ENCODE measurements at regions not wholly inside any gene's neighbourhood (a gene's known extent, or its start where the extent isn't known, plus 50 kb on each side); places are given as distances from the start of the nearest gene placed in this dataset.
"Not testable (repeated sequence)": the region's sequence is repeated elsewhere in the genome, so short reads cannot be mapped to it uniquely, and the experiment has no call there.

DNA sequence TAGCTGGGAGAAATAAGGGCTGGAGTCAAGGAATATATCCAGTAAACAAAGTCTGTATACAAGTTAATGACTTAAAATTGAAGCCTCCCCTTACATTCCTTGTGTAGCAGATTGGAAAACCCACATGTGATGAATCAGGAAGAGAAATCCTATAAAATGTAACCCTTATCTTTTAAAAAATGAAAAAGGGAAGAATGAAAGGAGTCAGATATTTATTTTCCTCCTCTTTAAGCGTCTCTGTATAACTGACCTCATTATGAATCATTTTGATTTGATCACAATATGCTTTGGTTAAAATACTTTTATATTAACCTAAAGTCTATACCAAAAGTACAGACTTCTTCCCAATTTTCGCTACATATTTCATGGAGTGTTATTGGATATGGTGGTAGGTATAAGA is 316.3 kb upstream of the STAC start:
- H3K27me3 ChIP-seq = no peaks in the 10 kb centered on the region
- H3K36me3 ChIP-seq (replicated peaks; ENCODE audit: insufficient read depth, low read depth) = no peaks in the 10 kb centered on the region
- WGBS (ENCODE audit: low lambda C conversion rate, missing lambda C conversion rate) = 82% methylated on average over 2 of the region's 2 CpGs
- no peaks in the 10 kb centered on the region for H3K9me3 ChIP-seq (ENCODE audit: low read depth)
- H3K27ac ChIP-seq = no peak overlapping the region
- no peaks in the 10 kb centered on the region for H3K79me2 ChIP-seq
- H2AFZ ChIP-seq = no peak overlapping the region
- H3K9me2 ChIP-seq (replicated peaks; ENCODE audit: insufficient read depth) = no peaks in the 10 kb centered on the region
- DNase-seq (ENCODE audit: low spot score) = no peak
- H3K4me1 ChIP-seq (ENCODE audit: insufficient read depth) = no peaks in the 10 kb centered on the region
- TF ChIP-seq EZH2 (IDR thresholded peaks at IDR 0.05; ENCODE audit: borderline replicate concordance) = no peak
- TF ChIP-seq, protein P1, sequence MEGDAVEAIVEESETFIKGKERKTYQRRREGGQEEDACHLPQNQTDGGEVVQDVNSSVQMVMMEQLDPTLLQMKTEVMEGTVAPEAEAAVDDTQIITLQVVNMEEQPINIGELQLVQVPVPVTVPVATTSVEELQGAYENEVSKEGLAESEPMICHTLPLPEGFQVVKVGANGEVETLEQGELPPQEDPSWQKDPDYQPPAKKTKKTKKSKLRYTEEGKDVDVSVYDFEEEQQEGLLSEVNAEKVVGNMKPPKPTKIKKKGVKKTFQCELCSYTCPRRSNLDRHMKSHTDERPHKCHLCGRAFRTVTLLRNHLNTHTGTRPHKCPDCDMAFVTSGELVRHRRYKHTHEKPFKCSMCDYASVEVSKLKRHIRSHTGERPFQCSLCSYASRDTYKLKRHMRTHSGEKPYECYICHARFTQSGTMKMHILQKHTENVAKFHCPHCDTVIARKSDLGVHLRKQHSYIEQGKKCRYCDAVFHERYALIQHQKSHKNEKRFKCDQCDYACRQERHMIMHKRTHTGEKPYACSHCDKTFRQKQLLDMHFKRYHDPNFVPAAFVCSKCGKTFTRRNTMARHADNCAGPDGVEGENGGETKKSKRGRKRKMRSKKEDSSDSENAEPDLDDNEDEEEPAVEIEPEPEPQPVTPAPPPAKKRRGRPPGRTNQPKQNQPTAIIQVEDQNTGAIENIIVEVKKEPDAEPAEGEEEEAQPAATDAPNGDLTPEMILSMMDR (IDR thresholded peaks at IDR 0.05; ENCODE audit: poor library complexity) = no peak
- no peak for TF ChIP-seq EZH2phosphoT487 (IDR thresholded peaks at IDR 0.05; ENCODE audit: low read depth, severe bottlenecking, unreplicated experiment)
- no peak overlapping the region for H3K4me3 ChIP-seq
- H4K20me1 ChIP-seq (ENCODE audit: insufficient read depth, poor library complexity, severe bottlenecking) = no peaks in the 10 kb centered on the region
- no peak overlapping the region for H3K4me2 ChIP-seq

DNA sequence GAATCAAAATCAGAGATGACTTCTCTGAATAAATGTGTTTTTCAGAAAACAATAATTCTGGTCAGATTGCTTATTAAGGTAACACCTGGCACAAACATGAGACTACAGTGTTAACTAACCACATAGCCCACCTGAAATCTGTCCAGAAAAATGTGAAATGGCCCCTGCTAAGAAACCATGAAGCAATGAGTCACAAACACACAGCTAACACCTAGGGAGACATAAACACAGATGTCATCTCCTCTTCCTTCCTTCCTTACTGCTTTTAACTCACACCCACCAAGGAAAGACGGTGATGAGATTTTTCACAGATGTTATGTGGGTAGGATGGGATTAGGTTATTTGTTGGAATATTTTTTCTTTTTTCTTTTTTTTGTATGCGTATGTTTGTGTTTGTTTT is 315.0 kb upstream of the STAC start:
- H3K4me1 ChIP-seq (ENCODE audit: insufficient read depth) = no peaks in the 10 kb centered on the region
- H3K9me2 ChIP-seq (replicated peaks; ENCODE audit: insufficient read depth) = no peaks in the 10 kb centered on the region
- H3K4me3 ChIP-seq = no peak overlapping the region
- H3K4me2 ChIP-seq = no peak overlapping the region
- H2AFZ ChIP-seq = no peak overlapping the region
- H3K27ac ChIP-seq = no peak overlapping the region
- TF ChIP-seq EZH2phosphoT487 (IDR thresholded peaks at IDR 0.05; ENCODE audit: low read depth, severe bottlenecking, unreplicated experiment) = no peak
- TF ChIP-seq, protein P1 (IDR thresholded peaks at IDR 0.05; ENCODE audit: poor library complexity) = no peak
- no peak for TF ChIP-seq EZH2 (IDR thresholded peaks at IDR 0.05; ENCODE audit: borderline replicate concordance)
- no peaks in the 10 kb centered on the region for H3K36me3 ChIP-seq (replicated peaks; ENCODE audit: insufficient read depth, low read depth)
- H3K79me2 ChIP-seq = no peaks in the 10 kb centered on the region
- no peak for DNase-seq (ENCODE audit: low spot score)
- H3K27me3 ChIP-seq = no peaks in the 10 kb centered on the region
- no peaks in the 10 kb centered on the region for H3K9me3 ChIP-seq (ENCODE audit: low read depth)
- no peaks in the 10 kb centered on the region for H4K20me1 ChIP-seq (ENCODE audit: insufficient read depth, poor library complexity, severe bottlenecking)
- 90% methylated on average over 2 of the region's 2 CpGs for whole genome bisulfite sequencing (ENCODE audit: low lambda C conversion rate, missing lambda C conversion rate)

DNA sequence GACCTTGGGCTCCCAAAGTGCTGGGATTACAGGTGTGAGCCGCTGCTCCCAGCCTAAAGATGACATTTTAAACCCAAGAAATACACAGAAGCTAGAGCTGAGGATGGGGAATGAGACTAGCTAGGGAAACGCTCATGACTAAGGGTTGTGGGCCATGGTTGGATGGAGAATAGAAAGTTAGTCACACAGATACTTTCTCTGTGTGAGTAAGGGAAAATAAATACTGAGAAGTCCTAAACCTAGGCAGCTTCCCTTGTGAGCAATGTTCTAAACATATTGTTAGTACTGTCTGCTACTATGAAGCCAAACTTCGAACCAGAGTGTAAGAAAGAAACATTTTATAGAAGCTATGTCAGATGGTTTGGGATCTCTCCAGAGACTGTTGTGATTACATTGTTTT is 304.8 kb upstream of the STAC start:
- Histone ChIP-seq H3K27me3 (no peaks in the 10 kb centered on the region), H3K4me3 (no peak overlapping the region), H2AFZ (no peak overlapping the region), H3K9me3 (ENCODE audit: low read depth) (no peaks in the 10 kb centered on the region), H4K20me1 (ENCODE audit: insufficient read depth, poor library complexity, severe bottlenecking) (no peaks in the 10 kb centered on the region), H3K4me2 (no peak overlapping the region), H3K9me2 (replicated peaks; ENCODE audit: insufficient read depth) (no peaks in the 10 kb centered on the region), H3K27ac (no peak overlapping the region), H3K36me3 (replicated peaks; ENCODE audit: insufficient read depth, low read depth) (no peaks in the 10 kb centered on the region), H3K79me2 (no peaks in the 10 kb centered on the region), H3K4me1 (ENCODE audit: insufficient read depth) (no peaks in the 10 kb centered on the region)
- TF ChIP-seq EZH2phosphoT487 (IDR thresholded peaks at IDR 0.05; ENCODE audit: low read depth, severe bottlenecking, unreplicated experiment) (no peak), EZH2 (IDR thresholded peaks at IDR 0.05; ENCODE audit: borderline replicate concordance) (no peak)
- TF ChIP-seq, protein P1 (IDR thresholded peaks at IDR 0.05; ENCODE audit: poor library complexity) = no peak
- DNase-seq (ENCODE audit: low spot score) = no peak
- 93% methylated on average over 3 of the region's 3 CpGs for WGBS (ENCODE audit: low lambda C conversion rate, missing lambda C conversion rate)

DNA sequence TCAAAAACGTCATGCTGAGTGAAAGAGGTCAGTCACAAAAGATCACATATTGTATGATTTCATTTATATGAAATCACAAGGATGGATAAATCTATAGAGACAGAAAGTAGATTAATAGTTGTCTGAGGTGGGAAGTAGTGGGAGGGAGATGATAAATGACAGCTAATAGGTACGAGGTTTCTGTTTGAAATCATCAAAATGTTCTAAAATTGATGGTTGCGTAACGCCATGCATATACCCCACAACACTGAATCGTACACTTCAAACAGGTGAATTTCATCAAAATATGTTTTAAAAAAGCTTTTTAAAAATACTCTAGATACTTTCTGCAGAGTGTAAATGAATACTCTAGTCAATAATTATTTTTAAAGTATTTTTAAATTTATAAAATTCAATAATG is 303.0 kb upstream of the STAC start:
- DNase-seq (ENCODE audit: low spot score) = no peak
- Histone ChIP-seq H3K27ac (no peak overlapping the region), H2AFZ (no peak overlapping the region), H3K36me3 (replicated peaks; ENCODE audit: insufficient read depth, low read depth) (no peaks in the 10 kb centered on the region), H3K9me3 (ENCODE audit: low read depth) (no peaks in the 10 kb centered on the region), H3K9me2 (replicated peaks; ENCODE audit: insufficient read depth) (no peaks in the 10 kb centered on the region), H3K4me3 (no peak overlapping the region), H3K79me2 (no peaks in the 10 kb centered on the region), H3K27me3 (no peaks in the 10 kb centered on the region), H3K4me1 (ENCODE audit: insufficient read depth) (no peaks in the 10 kb centered on the region), H4K20me1 (ENCODE audit: insufficient read depth, poor library complexity, severe bottlenecking) (no peaks in the 10 kb centered on the region), H3K4me2 (no peak overlapping the region)
- TF ChIP-seq EZH2 (IDR thresholded peaks at IDR 0.05; ENCODE audit: borderline replicate concordance) (no peak), EZH2phosphoT487 (IDR thresholded peaks at IDR 0.05; ENCODE audit: low read depth, severe bottlenecking, unreplicated experiment) (no peak)
- TF ChIP-seq, protein P1 (IDR thresholded peaks at IDR 0.05; ENCODE audit: poor library complexity) = no peak
- WGBS (ENCODE audit: low lambda C conversion rate, missing lambda C conversion rate) = 80% methylated on average over 5 of the region's 5 CpGs

DNA sequence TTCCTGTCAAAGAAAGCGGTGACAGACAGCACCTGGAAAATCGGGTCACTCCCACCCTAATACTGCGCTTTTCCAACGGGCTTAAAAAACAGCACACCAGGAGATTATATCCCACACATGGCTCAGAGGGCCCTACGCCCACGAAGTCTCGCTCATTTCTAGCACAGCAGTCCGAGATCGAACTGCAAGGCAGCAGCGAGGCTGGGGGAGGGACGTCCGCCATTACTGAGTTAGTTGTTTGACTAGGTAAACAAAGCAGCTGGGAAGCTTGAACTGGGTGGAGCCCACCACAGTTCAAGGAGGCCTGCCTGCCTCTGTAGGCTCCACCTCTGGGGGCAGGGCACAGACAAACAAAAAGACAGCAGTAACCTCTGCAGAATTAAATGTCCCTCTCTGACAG is 297.3 kb upstream of the STAC start:
- not testable (repeated sequence) for H3K36me3 ChIP-seq (replicated peaks; ENCODE audit: insufficient read depth, low read depth); H3K4me2 ChIP-seq; H3K79me2 ChIP-seq; H4K20me1 ChIP-seq (ENCODE audit: insufficient read depth, poor library complexity, severe bottlenecking); H3K4me1 ChIP-seq (ENCODE audit: insufficient read depth); H3K9me3 ChIP-seq (ENCODE audit: low read depth); H2AFZ ChIP-seq; H3K27ac ChIP-seq; H3K9me2 ChIP-seq (replicated peaks; ENCODE audit: insufficient read depth); H3K4me3 ChIP-seq; H3K27me3 ChIP-seq; DNase-seq (ENCODE audit: low spot score)
- 95% methylated on average over 12 of the region's 12 CpGs for WGBS (ENCODE audit: low lambda C conversion rate, missing lambda C conversion rate)

All from hepatocyte (in vitro differentiated cells).